HEK293T (cell line): ENCODE measurements at regions not wholly inside any gene's neighbourhood (a gene's known extent, or its start where the extent isn't known, plus 50 kb on each side); places are given as distances from the start of the nearest gene placed in this dataset.

Source experiments
- ARNT ChIP-seq: fragments of 450-650 bp; IDR thresholded peaks from 2 replicates; pipeline ENCODE4 v1.6.1; 2017; ENCODE audit warnings: mild to moderate bottlenecking
- BHLHE40 ChIP-seq: fragments of 450-650 bp; IDR thresholded peaks from 2 replicates; pipeline ENCODE4 v1.6.1; 2016; ENCODE audit warnings: mild to moderate bottlenecking, moderate library complexity, borderline replicate concordance
- CTBP1 ChIP-seq: fragments of 450-650 bp; IDR thresholded peaks from 2 replicates; pipeline ENCODE4 v1.6.1; 2016; ENCODE audit warnings: borderline replicate concordance
- ELF4 ChIP-seq: fragments of 450-650 bp; IDR thresholded peaks from 2 replicates; pipeline ENCODE4 v1.6.1; 2017; ENCODE audit warnings: antibody characterized with exemption
- FOXK2 ChIP-seq: fragments of 450-650 bp; IDR thresholded peaks from 2 replicates; pipeline ENCODE4 v1.6.1; 2016; ENCODE audit warnings: mild to moderate bottlenecking
- HDGF ChIP-seq: fragments of 450-650 bp; IDR thresholded peaks from 2 replicates; pipeline ENCODE4 v1.6.1; 2017; ENCODE audit warnings: antibody characterized with exemption, borderline replicate concordance
- LEF1 ChIP-seq: fragments of 450-650 bp; IDR thresholded peaks from 2 replicates; pipeline ENCODE4 v1.6.1; 2017; ENCODE audit warnings: mild to moderate bottlenecking, borderline replicate concordance
- PKNOX1 ChIP-seq: fragments of 450-650 bp; IDR thresholded peaks from 2 replicates; pipeline ENCODE4 v1.6.1; 2016
- SP1 ChIP-seq: fragments of 450-650 bp; IDR thresholded peaks from 2 replicates; pipeline ENCODE4 v1.6.1; 2017

DNA sequence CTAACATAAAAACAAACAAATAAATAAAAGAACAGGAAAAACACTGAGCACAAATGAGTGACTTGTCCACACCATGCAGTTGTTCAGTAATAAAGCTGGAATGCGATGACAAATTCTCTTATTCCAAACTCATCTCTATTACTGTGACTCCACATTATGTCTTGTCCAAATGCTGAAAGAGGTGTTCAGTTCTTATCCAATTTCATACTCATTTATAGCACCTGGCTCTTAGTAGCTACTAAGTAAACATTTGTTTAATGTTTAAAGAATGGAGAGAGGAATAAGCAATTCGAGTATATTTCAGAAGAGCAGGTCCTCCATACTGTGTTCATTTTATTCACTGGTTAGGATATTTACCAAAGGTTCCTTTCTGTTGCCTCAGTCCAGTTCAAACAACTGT lies 439.0 kb upstream of the JAG1 start:
- no peak for TF ChIP-seq LEF1
- no peak for TF ChIP-seq ARNT
- no peak for TF ChIP-seq CTBP1
- no peak for TF ChIP-seq PKNOX1
- no peak for TF ChIP-seq FOXK2
- TF ChIP-seq BHLHE40: no peak
- TF ChIP-seq HDGF: no peak
- no peak for TF ChIP-seq SP1
- no peak for TF ChIP-seq ELF4
